ENCODE measurements at regions not wholly inside any gene's neighbourhood (a gene's known extent, or its start where the extent isn't known, plus 50 kb on each side); places are given as distances from the start of the nearest gene placed in this dataset.

DNA sequence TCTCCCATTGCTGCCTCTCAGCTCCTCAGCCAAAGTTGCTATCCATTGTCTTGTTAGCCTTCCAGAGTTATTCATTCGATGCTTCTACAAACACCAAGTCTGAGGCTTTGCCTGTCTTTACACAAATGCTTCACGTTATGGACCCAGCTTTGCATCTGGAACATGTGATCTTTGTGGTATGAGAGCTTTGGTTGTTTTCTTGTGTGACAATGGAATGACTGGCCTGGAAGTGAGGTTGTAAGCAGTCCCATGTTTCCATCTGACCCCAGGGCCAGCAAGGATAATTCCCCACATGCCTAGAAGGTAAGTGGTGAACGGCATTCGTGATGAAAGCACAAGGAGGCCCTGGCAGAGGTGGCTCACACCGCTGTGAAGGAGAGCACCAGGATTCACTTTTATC is 866.7 kb upstream of the TMEM132C start:
- H3F3A ChIP-seq (ENCODE audit: insufficient read depth, low read length, poor library complexity, severe bottlenecking), result no peaks in the 10 kb centered on the region
- H3K4me2 ChIP-seq (ENCODE audit: low read length), result no peak overlapping the region
- no peaks in the 10 kb centered on the region for H3K79me2 ChIP-seq (replicated peaks; ENCODE audit: insufficient read depth, low read length)
- H3K9me3 ChIP-seq (ENCODE audit: low read length), result no peaks in the 10 kb centered on the region
- no peaks in the 10 kb centered on the region for H3K36me3 ChIP-seq (ENCODE audit: insufficient read depth, low read length)
- no peaks in the 10 kb centered on the region for H3K27me3 ChIP-seq (ENCODE audit: insufficient read depth, low read depth, low read length)
- H3K9ac ChIP-seq (ENCODE audit: low read length), result no peak overlapping the region
- no peak for TF ChIP-seq EP300 (conservative IDR thresholded peaks at IDR 0.05; ENCODE audit: poor library complexity, severe bottlenecking)
- no peak for TF ChIP-seq MXI1 (conservative IDR thresholded peaks at IDR 0.05; ENCODE audit: poor library complexity, severe bottlenecking)
- TF ChIP-seq EZH2 (IDR thresholded peaks at IDR 0.05; ENCODE audit: borderline replicate concordance, insufficient read depth, low read length, poor library complexity, severe bottlenecking), result no peak
- no peak for TF ChIP-seq SMC3 (conservative IDR thresholded peaks at IDR 0.05; ENCODE audit: poor library complexity)
- TF ChIP-seq RAD21 (conservative IDR thresholded peaks at IDR 0.05), result no peak
- TF ChIP-seq TAF1 (IDR thresholded peaks at IDR 0.05; ENCODE audit: low read depth), result no peak
- TF ChIP-seq POLR2AphosphoS5 (IDR thresholded peaks at IDR 0.05), result no peak
- TF ChIP-seq, protein P1, sequence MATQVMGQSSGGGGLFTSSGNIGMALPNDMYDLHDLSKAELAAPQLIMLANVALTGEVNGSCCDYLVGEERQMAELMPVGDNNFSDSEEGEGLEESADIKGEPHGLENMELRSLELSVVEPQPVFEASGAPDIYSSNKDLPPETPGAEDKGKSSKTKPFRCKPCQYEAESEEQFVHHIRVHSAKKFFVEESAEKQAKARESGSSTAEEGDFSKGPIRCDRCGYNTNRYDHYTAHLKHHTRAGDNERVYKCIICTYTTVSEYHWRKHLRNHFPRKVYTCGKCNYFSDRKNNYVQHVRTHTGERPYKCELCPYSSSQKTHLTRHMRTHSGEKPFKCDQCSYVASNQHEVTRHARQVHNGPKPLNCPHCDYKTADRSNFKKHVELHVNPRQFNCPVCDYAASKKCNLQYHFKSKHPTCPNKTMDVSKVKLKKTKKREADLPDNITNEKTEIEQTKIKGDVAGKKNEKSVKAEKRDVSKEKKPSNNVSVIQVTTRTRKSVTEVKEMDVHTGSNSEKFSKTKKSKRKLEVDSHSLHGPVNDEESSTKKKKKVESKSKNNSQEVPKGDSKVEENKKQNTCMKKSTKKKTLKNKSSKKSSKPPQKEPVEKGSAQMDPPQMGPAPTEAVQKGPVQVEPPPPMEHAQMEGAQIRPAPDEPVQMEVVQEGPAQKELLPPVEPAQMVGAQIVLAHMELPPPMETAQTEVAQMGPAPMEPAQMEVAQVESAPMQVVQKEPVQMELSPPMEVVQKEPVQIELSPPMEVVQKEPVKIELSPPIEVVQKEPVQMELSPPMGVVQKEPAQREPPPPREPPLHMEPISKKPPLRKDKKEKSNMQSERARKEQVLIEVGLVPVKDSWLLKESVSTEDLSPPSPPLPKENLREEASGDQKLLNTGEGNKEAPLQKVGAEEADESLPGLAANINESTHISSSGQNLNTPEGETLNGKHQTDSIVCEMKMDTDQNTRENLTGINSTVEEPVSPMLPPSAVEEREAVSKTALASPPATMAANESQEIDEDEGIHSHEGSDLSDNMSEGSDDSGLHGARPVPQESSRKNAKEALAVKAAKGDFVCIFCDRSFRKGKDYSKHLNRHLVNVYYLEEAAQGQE (IDR thresholded peaks at IDR 0.05; ENCODE audit: borderline replicate concordance), result no peak
- TF ChIP-seq, protein P2, sequence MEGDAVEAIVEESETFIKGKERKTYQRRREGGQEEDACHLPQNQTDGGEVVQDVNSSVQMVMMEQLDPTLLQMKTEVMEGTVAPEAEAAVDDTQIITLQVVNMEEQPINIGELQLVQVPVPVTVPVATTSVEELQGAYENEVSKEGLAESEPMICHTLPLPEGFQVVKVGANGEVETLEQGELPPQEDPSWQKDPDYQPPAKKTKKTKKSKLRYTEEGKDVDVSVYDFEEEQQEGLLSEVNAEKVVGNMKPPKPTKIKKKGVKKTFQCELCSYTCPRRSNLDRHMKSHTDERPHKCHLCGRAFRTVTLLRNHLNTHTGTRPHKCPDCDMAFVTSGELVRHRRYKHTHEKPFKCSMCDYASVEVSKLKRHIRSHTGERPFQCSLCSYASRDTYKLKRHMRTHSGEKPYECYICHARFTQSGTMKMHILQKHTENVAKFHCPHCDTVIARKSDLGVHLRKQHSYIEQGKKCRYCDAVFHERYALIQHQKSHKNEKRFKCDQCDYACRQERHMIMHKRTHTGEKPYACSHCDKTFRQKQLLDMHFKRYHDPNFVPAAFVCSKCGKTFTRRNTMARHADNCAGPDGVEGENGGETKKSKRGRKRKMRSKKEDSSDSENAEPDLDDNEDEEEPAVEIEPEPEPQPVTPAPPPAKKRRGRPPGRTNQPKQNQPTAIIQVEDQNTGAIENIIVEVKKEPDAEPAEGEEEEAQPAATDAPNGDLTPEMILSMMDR (IDR thresholded peaks at IDR 0.05; ENCODE audit: poor library complexity, severe bottlenecking), result no peak
- no peaks in the 10 kb centered on the region for H3K9me2 ChIP-seq (ENCODE audit: insufficient read depth, low read length)
- H4K20me1 ChIP-seq (ENCODE audit: insufficient read depth), result no peaks in the 10 kb centered on the region
- H3K4me3 ChIP-seq (ENCODE audit: low read length), result no peak overlapping the region
- H2AFZ ChIP-seq (ENCODE audit: low read depth, low read length), result no peak overlapping the region
- no peak overlapping the region for H3K27ac ChIP-seq (ENCODE audit: low read length)

DNA sequence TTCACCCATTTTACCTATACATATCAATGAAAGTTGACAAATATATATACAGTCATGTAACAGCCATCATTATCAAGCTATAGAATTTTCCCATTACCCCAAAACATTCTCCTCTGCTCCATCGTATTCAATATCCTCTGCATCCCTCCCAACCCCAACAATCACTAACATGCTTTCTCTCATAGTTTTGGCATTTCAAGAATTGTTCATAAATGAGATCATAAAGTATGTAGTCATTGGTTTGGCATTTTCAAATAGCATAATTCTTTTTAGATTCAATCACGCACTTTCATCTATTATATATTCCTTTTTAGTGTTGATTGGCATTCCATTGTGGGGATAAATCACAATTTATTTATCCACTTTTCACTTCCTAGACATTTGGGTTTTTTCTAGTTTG is 866.0 kb upstream of the TMEM132C start:
- Histone ChIP-seq H3K27me3 (ENCODE audit: insufficient read depth, low read depth, low read length) (no peaks in the 10 kb centered on the region), H3K4me3 (ENCODE audit: low read length) (no peak overlapping the region), H3F3A (ENCODE audit: insufficient read depth, low read length, poor library complexity, severe bottlenecking) (no peaks in the 10 kb centered on the region), H4K20me1 (ENCODE audit: insufficient read depth) (no peaks in the 10 kb centered on the region), H3K36me3 (ENCODE audit: insufficient read depth, low read length) (no peaks in the 10 kb centered on the region), H3K9me2 (ENCODE audit: insufficient read depth, low read length) (no peaks in the 10 kb centered on the region), H3K9me3 (ENCODE audit: low read length) (no peaks in the 10 kb centered on the region), H2AFZ (ENCODE audit: low read depth, low read length) (no peak overlapping the region), H3K27ac (ENCODE audit: low read length) (no peak overlapping the region), H3K9ac (ENCODE audit: low read length) (no peak overlapping the region), H3K4me2 (ENCODE audit: low read length) (no peak overlapping the region), H3K79me2 (replicated peaks; ENCODE audit: insufficient read depth, low read length) (no peaks in the 10 kb centered on the region)
- TF ChIP-seq POLR2AphosphoS5 (IDR thresholded peaks at IDR 0.05) (no peak), RAD21 (conservative IDR thresholded peaks at IDR 0.05) (no peak), EP300 (conservative IDR thresholded peaks at IDR 0.05; ENCODE audit: poor library complexity, severe bottlenecking) (no peak), SMC3 (conservative IDR thresholded peaks at IDR 0.05; ENCODE audit: poor library complexity) (no peak), TAF1 (IDR thresholded peaks at IDR 0.05; ENCODE audit: low read depth) (no peak), MXI1 (conservative IDR thresholded peaks at IDR 0.05; ENCODE audit: poor library complexity, severe bottlenecking) (no peak)
- TF ChIP-seq, protein P2 (IDR thresholded peaks at IDR 0.05; ENCODE audit: poor library complexity, severe bottlenecking), result no peak
